T follicular helper cell (primary cell): ENCODE measurements at regions not wholly inside any gene's neighbourhood (a gene's known extent, or its start where the extent isn't known, plus 50 kb on each side); places are given as distances from the start of the nearest gene placed in this dataset.

ENCODE experiments used
- DNase-seq: peaks from one replicate; pipeline ENCODE4 v3.0.0-alpha.2; 2020; ENCODE audit warnings: low read depth

GRCh38 chr16:85557083-85557970, 55.8 kb upstream of the GSE1 start:
- DNase-seq = no peak

- no peak for DNase-seq
Measured at GRCh38 chr16:85557971-85558657, 55.0 kb upstream of the GSE1 start.

- DNase-seq = no peak
Measured at GRCh38 chr16:85560932-85561247, 52.2 kb upstream of the GSE1 start.

GRCh38 chr16:85561248-85562092, 51.7 kb upstream of the GSE1 start:
- DNase-seq = no peak

GRCh38 chr16:85562093-85562786, 50.9 kb upstream of the GSE1 start:
- DNase-seq = no peak

GRCh38 chr16:85563034-85563433, 50.1 kb upstream of the GSE1 start:
- no peak for DNase-seq
